Smooth muscle cell (in vitro differentiated cells): ENCODE measurements at regions not wholly inside any gene's neighbourhood (a gene's known extent, or its start where the extent isn't known, plus 50 kb on each side); places are given as distances from the start of the nearest gene placed in this dataset.

Source experiments
- DNase-seq: peaks from one replicate; lab custom pipeline; 2025; ENCODE audit not compliant: unreplicated experiment; lab: John Stamatoyannopoulos, UW
- H2AFZ ChIP-seq: fragments of 200-600 bp; sonication (generic); 2 replicates; pipeline ENCODE4 v1.6.0; 2016; ENCODE audit warnings: antibody characterized with exemption, low read depth, mild to moderate bottlenecking
- H3F3A ChIP-seq: fragments of 200-600 bp; sonication (generic); 2 replicates; pipeline ENCODE4 v1.6.0; 2017; ENCODE audit warnings: antibody characterized with exemption, low read depth
- H3K27ac ChIP-seq: fragments of 200-600 bp; sonication (generic); 2 replicates; pipeline ENCODE4 v1.5.1; 2016; ENCODE audit warnings: low read depth, mild to moderate bottlenecking
- H3K27me3 ChIP-seq: fragments of 200-600 bp; sonication (generic); 2 replicates; pipeline ENCODE4 v1.6.1; 2016; ENCODE audit warnings: low read depth, mild to moderate bottlenecking
- H3K36me3 ChIP-seq: fragments of 200-600 bp; sonication (generic); 2 replicates; pipeline ENCODE4 v1.5.1; 2016; ENCODE audit warnings: low read depth
- H3K4me1 ChIP-seq: fragments of 200-600 bp; sonication (generic); 2 replicates; pipeline ENCODE4 v1.5.1; 2016; ENCODE audit warnings: low read depth
- H3K4me2 ChIP-seq: fragments of 200-600 bp; sonication (generic); 2 replicates; pipeline ENCODE4 v1.6.0; 2016; ENCODE audit warnings: mild to moderate bottlenecking
- H3K4me3 ChIP-seq: fragments of 200-600 bp; sonication (generic); 2 replicates; pipeline ENCODE4 v1.5.1; 2016; ENCODE audit warnings: mild to moderate bottlenecking
- H3K79me2 ChIP-seq: fragments of 200-600 bp; sonication (generic); 2 replicates; pipeline ENCODE4 v1.6.0; 2016; ENCODE audit warnings: low read depth, mild to moderate bottlenecking
- H3K9ac ChIP-seq: fragments of 200-600 bp; sonication (generic); 2 replicates; pipeline ENCODE4 v1.6.0; 2016; ENCODE audit warnings: low read depth
- H3K9me3 ChIP-seq: fragments of 200-600 bp; sonication (generic); replicated peaks from 2 replicates; pipeline ENCODE4 v1.5.1; 2016; ENCODE audit warnings: low read depth
- H4K20me1 ChIP-seq: fragments of 200-600 bp; sonication (generic); 2 replicates; pipeline ENCODE4 v1.6.0; 2016; ENCODE audit warnings: low read depth
- WGBS: methylation state at CpG from one replicate; pipeline ENCODE4 v1.1.7; 2016; ENCODE audit warnings: low lambda C conversion rate; 5-methylcytosine and 5-hydroxymethylcytosine counted together
- TF ChIP-seq, protein P1 (sequence below): fragments of 200-600 bp; sonication (generic); IDR thresholded peaks from 2 replicates; pipeline ENCODE4 v1.5.1; 2017; ENCODE audit warnings: borderline replicate concordance, mild to moderate bottlenecking, antibody characterized with exemption; ENCODE audit not compliant: insufficient read depth, poor library complexity, severe bottlenecking

DNA sequence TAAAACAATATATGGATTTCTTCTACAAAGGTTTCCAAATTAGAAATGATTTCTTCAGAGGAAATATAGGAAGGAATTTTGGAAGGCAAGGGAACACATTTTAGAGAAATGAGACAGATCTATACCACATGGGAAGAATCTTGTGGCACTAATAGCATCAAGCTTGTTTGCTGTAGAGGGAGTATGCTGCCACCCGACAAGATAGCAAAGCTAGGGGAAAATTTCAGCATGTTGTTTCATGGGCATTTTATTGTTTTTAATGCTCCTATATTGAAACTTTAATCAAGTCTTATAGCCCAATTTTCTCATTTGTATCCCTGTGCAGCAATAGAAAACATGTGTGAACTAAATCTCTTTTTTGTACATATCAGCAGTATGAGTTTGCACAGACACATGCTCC lies 551.7 kb upstream of the INTU start:
- no peak overlapping the region for H2AFZ ChIP-seq
- TF ChIP-seq, protein P1, sequence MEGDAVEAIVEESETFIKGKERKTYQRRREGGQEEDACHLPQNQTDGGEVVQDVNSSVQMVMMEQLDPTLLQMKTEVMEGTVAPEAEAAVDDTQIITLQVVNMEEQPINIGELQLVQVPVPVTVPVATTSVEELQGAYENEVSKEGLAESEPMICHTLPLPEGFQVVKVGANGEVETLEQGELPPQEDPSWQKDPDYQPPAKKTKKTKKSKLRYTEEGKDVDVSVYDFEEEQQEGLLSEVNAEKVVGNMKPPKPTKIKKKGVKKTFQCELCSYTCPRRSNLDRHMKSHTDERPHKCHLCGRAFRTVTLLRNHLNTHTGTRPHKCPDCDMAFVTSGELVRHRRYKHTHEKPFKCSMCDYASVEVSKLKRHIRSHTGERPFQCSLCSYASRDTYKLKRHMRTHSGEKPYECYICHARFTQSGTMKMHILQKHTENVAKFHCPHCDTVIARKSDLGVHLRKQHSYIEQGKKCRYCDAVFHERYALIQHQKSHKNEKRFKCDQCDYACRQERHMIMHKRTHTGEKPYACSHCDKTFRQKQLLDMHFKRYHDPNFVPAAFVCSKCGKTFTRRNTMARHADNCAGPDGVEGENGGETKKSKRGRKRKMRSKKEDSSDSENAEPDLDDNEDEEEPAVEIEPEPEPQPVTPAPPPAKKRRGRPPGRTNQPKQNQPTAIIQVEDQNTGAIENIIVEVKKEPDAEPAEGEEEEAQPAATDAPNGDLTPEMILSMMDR: no peak
- H3F3A ChIP-seq: no peaks in the 10 kb centered on the region
- H3K9me3 ChIP-seq: no peaks in the 10 kb centered on the region
- H4K20me1 ChIP-seq: no peaks in the 10 kb centered on the region
- no peak overlapping the region for H3K27ac ChIP-seq
- H3K9ac ChIP-seq: no peak overlapping the region
- 100% methylated on average over 1 of the region's 1 CpG for WGBS
- no peaks in the 10 kb centered on the region for H3K36me3 ChIP-seq
- DNase-seq: no peak
- H3K4me3 ChIP-seq: no peak overlapping the region
- no peak overlapping the region for H3K4me2 ChIP-seq
- no peaks in the 10 kb centered on the region for H3K4me1 ChIP-seq
- H3K27me3 ChIP-seq: no peaks in the 10 kb centered on the region
- H3K79me2 ChIP-seq: no peaks in the 10 kb centered on the region

DNA sequence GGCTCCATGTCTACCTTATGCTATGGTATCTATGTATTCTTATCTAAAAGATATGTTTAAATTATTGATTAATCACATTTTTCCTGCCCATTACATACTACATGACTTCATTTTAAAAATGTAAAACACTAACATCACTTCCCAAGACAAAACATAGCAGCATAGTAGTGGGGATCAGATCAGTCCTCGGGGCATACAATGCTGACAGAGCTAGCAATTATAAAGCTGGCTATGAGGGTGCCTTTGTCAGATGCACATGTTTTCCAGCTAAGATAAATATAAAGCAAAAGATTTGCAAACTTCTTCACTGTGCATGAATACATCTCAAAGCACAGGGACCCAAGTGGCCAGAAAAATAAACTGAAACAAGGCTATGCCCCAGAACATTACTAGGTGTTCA lies 549.8 kb upstream of the INTU start:
- WGBS: 95% methylated on average over 1 of the region's 1 CpG

DNA sequence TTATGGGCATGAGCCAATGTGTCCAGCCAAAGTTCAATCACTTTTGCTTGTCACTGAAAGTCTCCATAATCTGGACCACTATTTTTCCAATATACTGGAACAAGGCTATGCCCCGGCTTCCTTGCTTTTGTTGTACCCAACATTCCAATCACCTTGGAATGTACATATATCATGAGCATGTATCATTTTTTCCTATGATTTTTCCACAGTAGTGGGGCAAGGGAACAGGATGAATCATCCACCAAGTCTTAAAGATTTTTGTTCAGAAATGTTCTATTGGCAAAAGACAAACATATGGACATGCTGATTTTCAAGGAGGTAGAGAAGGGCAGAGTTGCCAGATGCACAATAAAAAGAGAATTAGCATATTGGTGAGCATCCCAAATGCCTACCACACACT lies 548.1 kb upstream of the INTU start:
- H3K27me3 ChIP-seq: no peaks in the 10 kb centered on the region
- TF ChIP-seq, protein P1: no peak
- no peaks in the 10 kb centered on the region for H3K36me3 ChIP-seq
- no peaks in the 10 kb centered on the region for H4K20me1 ChIP-seq
- H3K9me3 ChIP-seq: no peaks in the 10 kb centered on the region
- no peak for DNase-seq
- H3K79me2 ChIP-seq: no peaks in the 10 kb centered on the region
- H3K4me2 ChIP-seq: no peak overlapping the region
- H3K9ac ChIP-seq: no peak overlapping the region
- H3K4me3 ChIP-seq: no peak overlapping the region
- no peaks in the 10 kb centered on the region for H3F3A ChIP-seq
- H3K4me1 ChIP-seq: no peaks in the 10 kb centered on the region
- H2AFZ ChIP-seq: no peak overlapping the region
- H3K27ac ChIP-seq: no peak overlapping the region
- WGBS: 100% methylated on average over 1 of the region's 1 CpG

More for the DNA sequence above, 549.8 kb upstream of the INTU start:
- no peaks in the 10 kb centered on the region for H3K9me3 ChIP-seq
- H3K4me3 ChIP-seq: no peak overlapping the region
- H3K27ac ChIP-seq: no peak overlapping the region
- no peaks in the 10 kb centered on the region for H3K27me3 ChIP-seq
- H3K9ac ChIP-seq: no peak overlapping the region
- no peak overlapping the region for H2AFZ ChIP-seq
- TF ChIP-seq, protein P1: no peak
- DNase-seq: no peak
- no peaks in the 10 kb centered on the region for H3F3A ChIP-seq
- H3K4me1 ChIP-seq: no peaks in the 10 kb centered on the region
- no peaks in the 10 kb centered on the region for H3K36me3 ChIP-seq
- H3K79me2 ChIP-seq: no peaks in the 10 kb centered on the region
- no peak overlapping the region for H3K4me2 ChIP-seq
- no peaks in the 10 kb centered on the region for H4K20me1 ChIP-seq

DNA sequence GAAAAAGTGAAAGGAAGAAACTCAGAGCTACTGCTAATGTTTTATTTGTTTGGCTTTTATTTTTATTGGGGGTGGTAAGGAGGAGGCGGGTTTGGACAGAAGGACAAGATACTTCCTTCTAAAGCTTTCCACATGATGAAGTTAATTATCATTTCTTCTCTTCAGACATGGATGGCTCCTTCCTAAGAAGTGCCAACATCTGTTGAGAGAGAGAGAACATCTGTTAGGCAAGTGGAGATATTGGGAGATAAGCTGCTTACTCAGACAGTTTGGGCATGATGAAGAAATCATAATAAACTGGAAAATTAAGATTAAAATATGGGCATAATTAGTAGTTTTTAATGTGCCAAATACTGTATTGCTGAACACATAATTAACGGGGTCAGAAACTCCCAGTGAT lies 535.7 kb upstream of the INTU start:
- Histone ChIP-seq H3F3A (no peaks in the 10 kb centered on the region), H3K4me3 (no peak overlapping the region), H3K9me3 (no peaks in the 10 kb centered on the region), H4K20me1 (no peaks in the 10 kb centered on the region), H3K36me3 (no peaks in the 10 kb centered on the region), H3K27ac (no peak overlapping the region), H3K4me1 (no peaks in the 10 kb centered on the region), H2AFZ (no peak overlapping the region), H3K79me2 (no peaks in the 10 kb centered on the region), H3K27me3 (no peaks in the 10 kb centered on the region), H3K4me2 (no peak overlapping the region), H3K9ac (no peak overlapping the region)
- no peak for DNase-seq
- TF ChIP-seq, protein P1: no peak
- 94% methylated on average over 2 of the region's 2 CpGs for WGBS
